DND-41 (cell line): ENCODE measurements at regions not wholly inside any gene's neighbourhood (a gene's known extent, or its start where the extent isn't known, plus 50 kb on each side); places are given as distances from the start of the nearest gene placed in this dataset.

Experiments
- ATAC-seq: fragments of 200-7000 bp; cut with Tn5 transposase; 3 replicates; pipeline ENCODE4 v1.9.1; 2021; ENCODE audit warnings: low read depth; ENCODE audit not compliant: insufficient read depth
- DNase-seq: peaks from one replicate; pipeline ENCODE4 v3.0.0-alpha.2; 2020
- H2AFZ ChIP-seq: 2 replicates; pipeline ENCODE4 v1.6.0; 2012; ENCODE audit warnings: low read depth, low read length
- H3K27ac ChIP-seq: 2 replicates; pipeline ENCODE4 v1.5.1; 2012; ENCODE audit warnings: low read length, inconsistent platforms
- H3K27me3 ChIP-seq: fragments of 200-600 bp; sonication (generic); 2 replicates; pipeline ENCODE4 v1.6.0; 2012; ENCODE audit warnings: low read length, mild to moderate bottlenecking, inconsistent platforms; ENCODE audit not compliant: insufficient read depth, poor library complexity
- H3K36me3 ChIP-seq: 2 replicates; pipeline ENCODE4 v1.5.1; 2012; ENCODE audit warnings: low read length, inconsistent platforms; ENCODE audit not compliant: insufficient read depth
- H3K4me1 ChIP-seq: 2 replicates; pipeline ENCODE4 v1.5.1; 2012; ENCODE audit warnings: mild to moderate bottlenecking, low read length; ENCODE audit not compliant: insufficient read depth
- H3K4me2 ChIP-seq: 2 replicates; pipeline ENCODE4 v1.6.0; 2012; ENCODE audit warnings: mild to moderate bottlenecking, moderate library complexity, low read length, inconsistent platforms; ENCODE audit not compliant: insufficient read depth
- H3K4me3 ChIP-seq, 2 experiments: fragments of 200-600 bp in 1 of 2; shearing (Covaris generic) in 1 of 2; 2 replicates each; pipeline ENCODE4 v1.5.1; 2012 to 2016; ENCODE audit warnings: inconsistent platforms in 2 of 2, low read length in 2 of 2, mild to moderate bottlenecking in 2 of 2, low read depth in 1 of 2, moderate library complexity in 1 of 2
- H3K79me2 ChIP-seq: 2 replicates; pipeline ENCODE4 v1.6.0; 2012; ENCODE audit warnings: low read length, inconsistent platforms; ENCODE audit not compliant: insufficient read depth
- H3K9ac ChIP-seq: 2 replicates; pipeline ENCODE4 v1.6.0; 2012; ENCODE audit warnings: low read depth, mild to moderate bottlenecking, inconsistent platforms, low read length, moderate library complexity
- H3K9me3 ChIP-seq: 2 replicates; pipeline ENCODE4 v1.5.1; 2012; ENCODE audit warnings: low read length, moderate library complexity, mild to moderate bottlenecking, inconsistent platforms; ENCODE audit not compliant: insufficient read depth, severe bottlenecking
- H4K20me1 ChIP-seq: 2 replicates; pipeline ENCODE4 v1.6.0; 2012; ENCODE audit warnings: low read length; ENCODE audit not compliant: insufficient read depth
- CTCF ChIP-seq: IDR thresholded peaks from 2 replicates; pipeline ENCODE4 v1.5.1; 2012; ENCODE audit warnings: borderline replicate concordance, low read length, moderate library complexity, mild to moderate bottlenecking; ENCODE audit not compliant: poor library complexity, severe bottlenecking; ENCODE audit errors: extremely low read depth
- EZH2 ChIP-seq: IDR thresholded peaks from 3 replicates; pipeline ENCODE4 v1.6.1; 2012; ENCODE audit warnings: borderline replicate concordance, low read depth, mild to moderate bottlenecking, moderate library complexity, low read length, inconsistent platforms; ENCODE audit not compliant: severe bottlenecking

DNA sequence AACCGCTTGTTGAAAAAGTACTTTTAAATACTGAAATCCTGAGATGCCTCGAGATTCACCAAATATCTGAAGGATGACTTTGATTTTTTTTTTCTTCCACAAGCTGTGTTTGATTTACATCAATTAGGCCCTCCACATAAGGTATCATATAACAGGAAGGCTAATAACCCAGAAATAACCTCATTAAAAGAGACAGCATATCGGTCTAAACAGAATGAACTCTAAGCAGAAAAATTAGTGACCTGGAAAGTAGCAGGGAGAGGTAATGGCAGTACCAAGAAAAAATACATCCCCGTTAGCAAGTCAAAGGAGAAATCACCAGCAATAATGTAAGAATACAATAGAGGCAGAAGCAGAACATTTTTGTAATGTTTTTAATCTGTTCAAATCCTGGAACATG, 452.4 kb upstream of the TSHZ3 start:
- Histone ChIP-seq H2AFZ (no peak overlapping the region), H3K4me3 (no peak overlapping the region), H3K79me2 (no peaks in the 10 kb centered on the region), H3K27ac (no peak overlapping the region), H3K9ac (no peak overlapping the region), H4K20me1 (no peaks in the 10 kb centered on the region), H3K36me3 (no peaks in the 10 kb centered on the region), H3K4me1 (no peaks in the 10 kb centered on the region), H3K4me2 (no peak overlapping the region), H3K27me3 (no peaks in the 10 kb centered on the region), H3K9me3 (no peaks in the 10 kb centered on the region)
- ATAC-seq (no peak), DNase-seq (no peak)
- TF ChIP-seq EZH2 (no peak), CTCF (no peak)

DNA sequence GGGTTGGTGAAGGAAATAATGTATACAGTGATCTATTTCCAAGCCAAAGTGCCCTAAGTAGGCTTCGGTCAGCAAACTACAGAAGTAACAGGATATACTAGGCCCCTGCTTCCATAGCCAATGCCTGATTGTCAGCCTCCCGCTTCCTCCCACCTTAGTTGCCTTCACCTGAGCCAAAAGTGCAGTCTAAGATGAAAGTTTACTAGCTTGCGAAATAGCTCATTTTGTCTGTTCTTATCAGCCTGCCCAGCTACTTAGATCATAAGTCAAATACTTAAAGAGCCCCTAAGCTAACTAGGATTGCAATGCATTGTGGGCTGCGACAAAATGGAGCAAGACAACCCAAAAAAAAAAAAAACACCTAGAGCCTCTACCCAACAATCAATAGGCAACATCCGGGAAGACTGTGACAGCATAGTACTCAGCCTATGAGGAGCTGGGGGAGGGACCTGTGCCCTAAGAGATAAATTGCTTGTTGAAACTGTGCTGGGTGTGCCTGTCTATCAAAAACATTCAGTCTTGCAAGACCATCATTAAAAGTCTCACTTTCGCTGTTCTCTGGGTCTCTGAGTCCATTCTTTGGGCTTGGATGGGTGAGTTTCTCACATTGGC, 454.7 kb upstream of the TSHZ3 start:
- Histone ChIP-seq H3K9me3 (no peaks in the 10 kb centered on the region), H3K27me3 (no peaks in the 10 kb centered on the region)

DNA sequence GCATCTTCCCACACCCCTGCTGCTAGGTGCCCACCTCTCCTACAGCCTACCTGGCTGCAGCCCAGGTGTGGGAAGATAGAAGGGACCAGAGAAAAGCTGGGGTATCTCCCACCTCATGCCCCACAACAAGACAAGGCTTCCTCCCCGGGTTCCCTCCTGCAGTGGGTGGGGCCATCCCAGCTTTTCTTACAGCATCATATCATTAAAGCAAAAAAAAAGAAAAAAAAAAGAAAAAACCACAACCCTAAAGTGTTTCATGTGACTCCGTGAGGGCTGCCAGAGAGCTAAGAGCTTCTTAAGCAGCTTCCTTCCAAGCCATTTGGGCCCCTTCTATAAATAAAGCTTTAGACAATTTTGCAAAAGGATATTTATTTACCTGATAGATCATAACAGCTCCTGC, 455.4 kb upstream of the TSHZ3 start:
- no peak for ATAC-seq
- Histone ChIP-seq H3K36me3 (no peaks in the 10 kb centered on the region), H4K20me1 (no peaks in the 10 kb centered on the region)

More for the DNA sequence above, 454.7 kb upstream of the TSHZ3 start:
- Histone ChIP-seq H3K27ac (no peak overlapping the region), H3K4me2 (no peak overlapping the region), H3K4me1 (no peaks in the 10 kb centered on the region), H4K20me1 (no peaks in the 10 kb centered on the region), H3K4me3 (no peak overlapping the region), H3K79me2 (no peaks in the 10 kb centered on the region), H3K36me3 (no peaks in the 10 kb centered on the region), H2AFZ (no peak overlapping the region), H3K9ac (no peak overlapping the region)
- DNase-seq (no peak), ATAC-seq (no peak)
- TF ChIP-seq EZH2 (no peak), CTCF (no peak)

More for the DNA sequence above, 455.4 kb upstream of the TSHZ3 start:
- H3K9ac ChIP-seq: no peak overlapping the region
- TF ChIP-seq CTCF: no peak
- no peak for TF ChIP-seq EZH2
- H3K4me3 ChIP-seq: no peak overlapping the region
- H2AFZ ChIP-seq: no peak overlapping the region
- H3K27me3 ChIP-seq: no peaks in the 10 kb centered on the region
- H3K4me1 ChIP-seq: no peaks in the 10 kb centered on the region
- H3K4me2 ChIP-seq: no peak overlapping the region
- DNase-seq: no peak
- H3K27ac ChIP-seq: no peak overlapping the region
- H3K9me3 ChIP-seq: no peaks in the 10 kb centered on the region
- no peaks in the 10 kb centered on the region for H3K79me2 ChIP-seq
